Lung (tissue), 11 donors: ENCODE measurements at regions not wholly inside any gene's neighbourhood (a gene's known extent, or its start where the extent isn't known, plus 50 kb on each side); places are given as distances from the start of the nearest gene placed in this dataset.

Experiments used
- ATAC-seq: fragments of 200-7000 bp; cut with Tn5 transposase; one replicate; pipeline ENCODE4 v1.9.1; 2020; ENCODE audit warnings: moderate number of reproducible peaks; ENCODE audit not compliant: insufficient read depth, low FRiP score
- DNase-seq, 3 donors: peaks; one replicate each; pipeline ENCODE4 v3.0.0-alpha.2; 2013 to 2017
- H3K27ac ChIP-seq, 2 donors: one replicate each; pipeline ENCODE4 v1.5.1; 2013; ENCODE audit warnings: mild to moderate bottlenecking in 2 of 2, moderate library complexity in 2 of 2, control low read depth in 1 of 2, inconsistent platforms in 1 of 2, low read depth in 1 of 2, low read length in 1 of 2
- H3K27me3 ChIP-seq, 3 donors: one replicate each; pipeline ENCODE4 v1.5.1; 2013; ENCODE audit warnings: low read length in 2 of 3; ENCODE audit not compliant: control insufficient read depth in 3 of 3, insufficient read depth in 3 of 3
- H3K36me3 ChIP-seq, 4 donors: one replicate each; pipeline ENCODE4 v1.5.1; 2013; ENCODE audit warnings: low read length in 4 of 4, mild to moderate bottlenecking in 1 of 4, moderate library complexity in 1 of 4; ENCODE audit not compliant: control insufficient read depth in 4 of 4, insufficient read depth in 4 of 4
- H3K4me1 ChIP-seq, 5 donors: one replicate each; pipeline ENCODE4 v1.5.1; 2013; ENCODE audit warnings: low read length in 5 of 5, mild to moderate bottlenecking in 2 of 5, moderate library complexity in 1 of 5; ENCODE audit not compliant: control insufficient read depth in 5 of 5, insufficient read depth in 5 of 5
- H3K4me3 ChIP-seq: one replicate; pipeline ENCODE4 v1.5.1; 2013; ENCODE audit warnings: mild to moderate bottlenecking, control low read depth, moderate library complexity
- H3K9ac ChIP-seq, 2 donors: one replicate each; pipeline ENCODE4 v1.5.1; 2013; ENCODE audit warnings: low read length in 2 of 2, control low read depth in 1 of 2; ENCODE audit not compliant: insufficient read depth in 1 of 2
- H3K9me3 ChIP-seq, 4 donors: one replicate each; pipeline ENCODE4 v1.5.1; 2013; ENCODE audit warnings: low read length in 3 of 4, mild to moderate bottlenecking in 1 of 4, moderate library complexity in 1 of 4; ENCODE audit not compliant: control insufficient read depth in 4 of 4, insufficient read depth in 3 of 4
- CTCF ChIP-seq: IDR thresholded peaks from 2 replicates; pipeline ENCODE4 v1.5.1; 2012; ENCODE audit warnings: mild to moderate bottlenecking; ENCODE audit errors: control extremely low read depth, extremely low read depth
- WGBS, 2 donors: extraction: QIAGEN DNeasy Blood & Tissue Kit; methylation state at CpG; one replicate each; pipeline ENCODE4 v1.1.7; 2013; 5-methylcytosine and 5-hydroxymethylcytosine counted together
- donor health status: control.
- donor health status: control.
- donor health status: Bipolar disorder and iron deficiency.
- donor health status: healthy.
- donor health status: DM: yes; HTN: yes; CAD: no.

GRCh38 chr13:79709471-79709870, 228.5 kb downstream of the NDFIP2 start:
- DNase-seq (no peak), ATAC-seq (no peak)
- Histone ChIP-seq H3K9ac (no peak overlapping the region), H3K36me3 (no peaks in the 10 kb centered on the region), H3K27ac (no peak overlapping the region), H3K4me3 (no peak overlapping the region), H3K4me1 (peaks cover 0 to 4% (median 0%) of the 10 kb centered on the region in 5 donors), H3K27me3 (no peaks in the 10 kb centered on the region), H3K9me3 (no peaks in the 10 kb centered on the region)
- no peak for TF ChIP-seq CTCF
- WGBS, 2 donors, result 78 to 86% methylated on average over 2 of the region's 2 CpGs

DNA sequence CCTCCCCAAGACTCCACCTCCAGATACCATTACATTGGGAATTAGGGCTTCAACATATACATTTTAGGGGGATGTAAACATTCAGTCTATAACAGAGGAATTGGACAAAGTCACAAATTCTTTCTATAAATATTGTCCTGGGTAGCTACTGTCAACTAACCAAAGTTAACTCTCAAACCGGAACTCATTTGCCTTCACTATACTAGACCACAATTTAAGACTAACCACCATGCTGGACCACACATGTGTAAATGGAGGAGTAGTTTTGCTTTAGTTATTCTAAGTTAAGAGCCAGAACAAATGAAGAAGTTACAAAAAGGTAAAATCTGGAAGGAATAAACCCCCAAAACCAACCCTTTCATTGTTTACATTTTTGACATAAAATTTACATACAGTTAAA, 222.8 kb downstream of the NDFIP2 start:
- no peaks in the 10 kb centered on the region for H3K36me3 ChIP-seq
- H3K9me3 ChIP-seq, result no peaks in the 10 kb centered on the region
- H3K27ac ChIP-seq, result no peak overlapping the region
- WGBS, 2 donors, result 97 to 100% methylated on average over 1 of the region's 1 CpG
- no peak for ATAC-seq
- DNase-seq, result no peak
- no peak overlapping the region for H3K4me3 ChIP-seq
- no peaks in the 10 kb centered on the region for H3K27me3 ChIP-seq
- no peak for TF ChIP-seq CTCF
- H3K4me1 ChIP-seq, result no peaks in the 10 kb centered on the region
- H3K9ac ChIP-seq, result no peak overlapping the region

DNA sequence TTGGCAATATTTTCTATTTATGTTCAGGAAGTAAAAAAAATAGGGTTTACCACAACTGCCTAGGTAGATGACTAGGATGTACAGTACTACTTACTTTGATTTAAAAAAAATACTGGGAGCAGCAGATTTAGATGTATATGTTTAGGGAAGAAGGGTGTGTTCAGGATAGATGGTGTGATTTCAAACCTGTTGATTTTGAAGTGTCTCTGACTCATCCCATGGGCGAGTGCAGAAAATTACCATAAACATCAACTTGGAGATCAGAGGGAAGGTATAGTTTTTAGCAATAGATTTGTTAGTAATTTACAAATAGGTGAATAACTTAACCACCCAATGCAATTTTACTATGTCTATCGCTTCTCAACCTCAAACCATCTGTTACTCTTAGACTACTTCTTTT, 214.8 kb downstream of the NDFIP2 start:
- TF ChIP-seq CTCF, result no peak
- Histone ChIP-seq H3K27me3 (no peaks in the 10 kb centered on the region), H3K27ac (no peak overlapping the region), H3K9ac (no peak overlapping the region), H3K4me3 (no peak overlapping the region), H3K9me3 (no peaks in the 10 kb centered on the region), H3K4me1 (no peaks in the 10 kb centered on the region), H3K36me3 (no peaks in the 10 kb centered on the region)
- ATAC-seq (no peak), DNase-seq (no peak)
- WGBS, 2 donors, result 90 to 91% methylated on average over 2 of the region's 2 CpGs

DNA sequence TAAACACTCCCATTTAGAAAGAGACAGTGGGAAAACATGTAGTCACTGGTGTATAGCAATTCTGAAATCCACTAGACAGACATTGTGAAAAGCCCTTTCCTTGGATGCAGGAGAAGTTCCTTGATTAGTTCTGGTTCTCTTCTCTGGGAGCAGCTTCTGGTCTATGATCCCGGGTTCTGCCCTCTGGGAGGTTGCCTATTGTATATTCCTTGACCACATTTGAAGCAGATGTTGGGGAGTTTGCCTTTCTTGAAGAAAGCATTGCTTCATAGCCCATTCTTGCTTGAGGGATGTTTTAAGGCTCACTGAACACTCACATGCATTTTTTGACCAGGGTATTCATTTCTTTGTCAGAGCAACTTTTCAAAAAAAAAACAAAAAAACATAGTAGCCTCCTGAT, 211.9 kb downstream of the NDFIP2 start:
- Histone ChIP-seq H3K4me1 (no peaks in the 10 kb centered on the region), H3K9me3 (no peaks in the 10 kb centered on the region), H3K27ac (no peak overlapping the region), H3K9ac (no peak overlapping the region), H3K27me3 (no peaks in the 10 kb centered on the region), H3K36me3 (no peaks in the 10 kb centered on the region), H3K4me3 (no peak overlapping the region)
- DNase-seq (no peak), ATAC-seq (no peak)
- TF ChIP-seq CTCF, result no peak
- WGBS, 2 donors, result 89 to 96% methylated on average over 1 of the region's 1 CpG
